GM12878 (cell line): ENCODE measurements at regions not wholly inside any gene's neighbourhood (a gene's known extent, or its start where the extent isn't known, plus 50 kb on each side); places are given as distances from the start of the nearest gene placed in this dataset.

Experiments used
- ATAC-seq: fragments of 200-7000 bp; cut with Tn5 transposase; 3 replicates; pipeline ENCODE4 v1.9.1; 2020; ENCODE audit warnings: mild to moderate bottlenecking, moderate library complexity
- BruUV-seq: library from RNA; stranded (reverse); fragments of 400-500 nt; replicated peaks from 2 replicates; lab custom pipeline; 2021; lab: Mats Ljungman, UMichigan
- CTCF ChIA-PET: fragments of 300-600 bp; sonication (Branson Sonifier 250); formaldehyde crosslinking; extraction: SDS; loops from one replicate; lab custom pipeline; 2021; ENCODE audit warnings: inconsistent platforms; lab: Yijun Ruan, JAX
- POLR2A ChIA-PET: fragments of 350-600 bp; formaldehyde crosslinking; extraction: SDS; loops from one replicate; lab custom pipeline; 2021; ENCODE audit warnings: inconsistent platforms; lab: Charles Lee
- RAD21 ChIA-PET: fragments of 300-600 bp; sonication (Branson Sonifier 250); formaldehyde crosslinking; loops from one replicate; lab custom pipeline; 2023; ENCODE audit warnings: antibody characterized with exemption; ENCODE audit not compliant: unreplicated experiment; lab: Charles Lee
- SMC1A ChIA-PET: fragments of 300-600 bp; sonication (Branson Sonifier 250); formaldehyde crosslinking; loops from one replicate; lab custom pipeline; 2023; ENCODE audit not compliant: unreplicated experiment, uncharacterized antibody; lab: Charles Lee
- DNase-seq: peaks from one replicate; pipeline ENCODE4 v3.0.0-alpha.2; 2011; ENCODE audit warnings: low read depth, low spot score
- FAIRE-seq: peaks from 3 replicates; lab custom pipeline; 2011; peaks lifted over from hg19 to GRCh38; lab: Jason Lieb, UNC
- H2AFZ ChIP-seq: 2 replicates; pipeline ENCODE4 v1.6.0; 2011; ENCODE audit warnings: low read depth, low read length, control low read depth; ENCODE audit not compliant: control insufficient read depth
- H3K27ac ChIP-seq: 2 replicates; pipeline ENCODE4 v1.5.1; 2011; ENCODE audit warnings: control low read depth; ENCODE audit not compliant: control insufficient read depth, insufficient read depth
- H3K27me3 ChIP-seq, 2 experiments: replicated peaks in 1 of 2; 2 replicates each; pipeline versions ENCODE4 v1.6.0 to v1.6.1; 2011; ENCODE audit warnings: low read length in 1 of 2; ENCODE audit not compliant: control insufficient read depth in 2 of 2, insufficient read depth in 2 of 2
- H3K36me3 ChIP-seq, 2 experiments: 2 replicates each; pipeline ENCODE4 v1.5.1; 2011; ENCODE audit warnings: low read length in 1 of 2; ENCODE audit not compliant: control insufficient read depth in 2 of 2, insufficient read depth in 2 of 2
- H3K4me1 ChIP-seq: 2 replicates; pipeline ENCODE4 v1.6.1; 2011; ENCODE audit warnings: mild to moderate bottlenecking, low read length, moderate library complexity, mixed read lengths; ENCODE audit not compliant: control insufficient read depth, insufficient read depth
- H3K4me2 ChIP-seq: 2 replicates; pipeline ENCODE4 v1.6.0; 2011; ENCODE audit warnings: control low read depth; ENCODE audit not compliant: control insufficient read depth, insufficient read depth
- H3K4me3 ChIP-seq: fragments of 200-600 bp; sonication (generic); 2 replicates; pipeline ENCODE4 v1.5.1; 2016
- H3K79me2 ChIP-seq: 2 replicates; pipeline ENCODE4 v1.6.0; 2011; ENCODE audit warnings: low read length; ENCODE audit not compliant: control insufficient read depth, insufficient read depth
- H3K9ac ChIP-seq: 2 replicates; pipeline ENCODE4 v1.8.0; 2011; ENCODE audit warnings: low read length, control low read depth, mixed read lengths; ENCODE audit not compliant: control insufficient read depth, insufficient read depth
- H3K9me3 ChIP-seq: replicated peaks from 3 replicates; pipeline ENCODE4 v1.5.1; 2011; ENCODE audit warnings: mild to moderate bottlenecking, low read length; ENCODE audit not compliant: control insufficient read depth, insufficient read depth
- H4K20me1 ChIP-seq: 2 replicates; pipeline ENCODE4 v1.6.0; 2011; ENCODE audit not compliant: control insufficient read depth, insufficient read depth
- ESRRA ChIP-seq: IDR thresholded peaks from 2 replicates; pipeline ENCODE4 v1.6.1; 2012; ENCODE audit warnings: mild to moderate bottlenecking, low read length, improper control_type of control experiment
- IKZF1 ChIP-seq: fragments of 450-650 bp; conservative IDR thresholded peaks from 2 replicates; pipeline ENCODE4 v1.6.1; 2017; ENCODE audit warnings: antibody characterized with exemption, mild to moderate bottlenecking
- MAX ChIP-seq: IDR thresholded peaks from 2 replicates; pipeline ENCODE4 v1.6.1; 2012; ENCODE audit warnings: low read depth, low read length, improper control_type of control experiment
- POLR2A ChIP-seq: IDR thresholded peaks from 2 replicates; pipeline ENCODE4 v1.6.1; 2011; ENCODE audit warnings: low read depth, mild to moderate bottlenecking, low read length
- RCOR1 ChIP-seq: conservative IDR thresholded peaks from 2 replicates; pipeline ENCODE4 v1.6.1; 2012; ENCODE audit warnings: low read depth, low read length, improper control_type of control experiment
- SMAD1 ChIP-seq: fragments of 450-650 bp; IDR thresholded peaks from 2 replicates; pipeline ENCODE4 v1.6.1; 2018; ENCODE audit warnings: mild to moderate bottlenecking, low read depth; ENCODE audit not compliant: partially characterized antibody
- ZBTB40 ChIP-seq: fragments of 450-650 bp; IDR thresholded peaks from 2 replicates; pipeline ENCODE4 v1.6.1; 2016; ENCODE audit warnings: mild to moderate bottlenecking, moderate library complexity, borderline replicate concordance
- WGBS: methylation state at CpG from one replicate; pipeline ENCODE4 v1.1.6; 2016; ENCODE audit warnings: low lambda C conversion rate; ENCODE audit not compliant: insufficient replicate concordance, insufficient coverage; ENCODE audit errors: missing lambda C conversion rate; 5-methylcytosine and 5-hydroxymethylcytosine counted together
- in situ Hi-C: fragments of 300-500 bp; cut with MboI; formaldehyde crosslinking; loops from 9 replicates; pipeline ENCODE4 v1.14.3; 2018; ENCODE audit warnings: mixed read lengths
- intact Hi-C: fragments of 100-400 bp; cut with micrococcal nuclease; formaldehyde crosslinking; loops from one replicate; pipeline ENCODE4 v1.14.2; 2022; ENCODE audit not compliant: unreplicated experiment

GRCh38 chr5:123701511-123702200 lies 189.7 kb downstream of the CSNK1G3 start (continued):
- TF ChIP-seq RCOR1, result no peak
- no peak for TF ChIP-seq ZBTB40
- no peak for TF ChIP-seq POLR2A
- TF ChIP-seq SMAD1, result no peak

- no peaks in the 10 kb centered on the region for H4K20me1 ChIP-seq
- intact Hi-C loops (no loop called here), in situ Hi-C loops (no loop called here)
- TF ChIP-seq IKZF1 (no peak), ESRRA (no peak), MAX (no peak)
- ChIA-PET RAD21 (no interaction called here), POLR2A (no interaction called here), CTCF (no interaction called here), SMC1A (no interaction called here)
- H3K9me3 ChIP-seq, result no peaks in the 10 kb centered on the region; the same call in 2 of the 3 replicates
- H2AFZ ChIP-seq, result no peak overlapping the region
- no peaks in the 10 kb centered on the region for H3K27me3 ChIP-seq
- ATAC-seq (no peak), FAIRE-seq (no peak), DNase-seq (no peak)
- H3K36me3 ChIP-seq, result no peaks in the 10 kb centered on the region
- H3K27ac ChIP-seq, result no peak overlapping the region
- 37% methylated on average over 6 of the region's 6 CpGs for WGBS
- H3K4me2 ChIP-seq, result no peak overlapping the region
- H3K79me2 ChIP-seq, result no peaks in the 10 kb centered on the region
- no peak overlapping the region for H3K9ac ChIP-seq
- no peak overlapping the region for H3K4me3 ChIP-seq
- H3K4me1 ChIP-seq, result no peaks in the 10 kb centered on the region
- BruUV-seq, result no TSS peak
These were observed 188.8 kb downstream of the CSNK1G3 start for GRCh38 chr5:123700624-123701287.
